Natural killer cell (primary cell): ENCODE measurements at regions not wholly inside any gene's neighbourhood (a gene's known extent, or its start where the extent isn't known, plus 50 kb on each side); places are given as distances from the start of the nearest gene placed in this dataset.

Source experiments
- ATAC-seq, 3 donors: fragments of 150-1000 bp in 2 of 3; fragments of 200-7000 bp in 1 of 3; cut with Tn5 transposase; 1 replicate in 1 of 3; 2 replicates in 2 of 3; pipeline ENCODE4 v1.10.0; 2021; ENCODE audit warnings: mild to moderate bottlenecking in 2 of 3, moderate library complexity in 2 of 3
- DNase-seq, 2 donors: peaks; one replicate each; pipeline versions ENCODE4 v3.0.0 to v3.0.0-alpha.2; 2013 to 2021; ENCODE audit warnings: mixed read lengths in 1 of 2
- H3K27ac ChIP-seq: one replicate; pipeline ENCODE4 v1.5.1; 2013; ENCODE audit warnings: mild to moderate bottlenecking, low read length
- H3K27me3 ChIP-seq: one replicate; pipeline ENCODE4 v1.6.1; 2013; ENCODE audit warnings: low read length; ENCODE audit not compliant: control insufficient read depth, insufficient read depth
- H3K36me3 ChIP-seq: one replicate; pipeline ENCODE4 v1.6.1; 2013; ENCODE audit warnings: low read length; ENCODE audit not compliant: control insufficient read depth, insufficient read depth
- H3K4me1 ChIP-seq: one replicate; pipeline ENCODE4 v1.6.1; 2013; ENCODE audit warnings: low read length; ENCODE audit not compliant: control insufficient read depth, insufficient read depth
- H3K4me3 ChIP-seq: one replicate; pipeline ENCODE4 v1.5.1; 2013; ENCODE audit warnings: low read length
- H3K9me3 ChIP-seq: one replicate; pipeline ENCODE4 v1.6.1; 2013; ENCODE audit warnings: low read length; ENCODE audit not compliant: control insufficient read depth, insufficient read depth
- H3K27ac Mint-ChIP-seq, 2 donors: one replicate each; pipeline ENCODE4 v1.8.0; 2022; ENCODE audit warnings: mild to moderate bottlenecking in 2 of 2, mixed read lengths in 2 of 2, moderate library complexity in 1 of 2
- H3K27me3 Mint-ChIP-seq, 2 donors: one replicate each; pipeline ENCODE4 v1.8.0; 2022; ENCODE audit warnings: low read depth in 2 of 2, mixed read lengths in 2 of 2
- H3K36me3 Mint-ChIP-seq: one replicate; pipeline ENCODE4 v1.8.0; 2022; ENCODE audit warnings: mixed read lengths
- H3K4me1 Mint-ChIP-seq, 2 donors: one replicate each; pipeline ENCODE4 v1.8.0; 2022; ENCODE audit warnings: mixed read lengths in 2 of 2
- H3K4me3 Mint-ChIP-seq: one replicate; pipeline ENCODE4 v1.8.0; 2022; ENCODE audit warnings: mild to moderate bottlenecking, moderate library complexity, mixed read lengths
- H3K9me3 Mint-ChIP-seq, 2 donors: one replicate each; pipeline ENCODE4 v1.8.0; 2022; ENCODE audit warnings: mixed read lengths in 2 of 2
- WGBS: methylation state at CpG from one replicate; pipeline ENCODE4 v1.1.7; 2013; ENCODE audit warnings: missing lambda C conversion rate; ENCODE audit not compliant: insufficient coverage; 5-methylcytosine and 5-hydroxymethylcytosine counted together
- intact Hi-C: fragments of 100-400 bp; cut with micrococcal nuclease; formaldehyde crosslinking; loops from one replicate; pipeline ENCODE4 v1.14.2; 2022
- TF ChIP-seq, protein P1 (sequence below): fragments of 200-600 bp; IDR thresholded peaks from one replicate; pipeline ENCODE4 v1.8.0; 2022; ENCODE audit warnings: antibody characterized with exemption

DNA sequence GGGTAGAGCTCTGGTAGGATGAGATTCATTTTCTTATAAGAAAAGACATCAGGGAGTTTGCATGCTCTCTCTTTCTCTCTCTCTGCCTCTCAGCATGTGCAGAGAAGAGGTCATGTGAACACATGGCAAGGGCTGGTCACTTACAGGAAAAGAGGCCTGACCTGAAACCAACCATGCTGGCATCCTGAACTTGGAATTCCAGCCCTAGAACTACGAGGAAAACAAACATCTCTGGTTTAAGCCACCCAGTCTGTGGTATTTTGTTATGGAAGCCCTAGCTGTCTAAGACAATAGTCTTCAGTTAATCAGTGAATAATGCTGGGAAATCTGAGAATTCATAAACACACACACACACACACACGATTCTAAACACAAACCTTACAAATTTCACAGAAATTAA, 1104.2 kb upstream of the LRRN3 start:
- H3K36me3 Mint-ChIP-seq: no peaks in the 10 kb centered on the region
- TF ChIP-seq, protein P1, sequence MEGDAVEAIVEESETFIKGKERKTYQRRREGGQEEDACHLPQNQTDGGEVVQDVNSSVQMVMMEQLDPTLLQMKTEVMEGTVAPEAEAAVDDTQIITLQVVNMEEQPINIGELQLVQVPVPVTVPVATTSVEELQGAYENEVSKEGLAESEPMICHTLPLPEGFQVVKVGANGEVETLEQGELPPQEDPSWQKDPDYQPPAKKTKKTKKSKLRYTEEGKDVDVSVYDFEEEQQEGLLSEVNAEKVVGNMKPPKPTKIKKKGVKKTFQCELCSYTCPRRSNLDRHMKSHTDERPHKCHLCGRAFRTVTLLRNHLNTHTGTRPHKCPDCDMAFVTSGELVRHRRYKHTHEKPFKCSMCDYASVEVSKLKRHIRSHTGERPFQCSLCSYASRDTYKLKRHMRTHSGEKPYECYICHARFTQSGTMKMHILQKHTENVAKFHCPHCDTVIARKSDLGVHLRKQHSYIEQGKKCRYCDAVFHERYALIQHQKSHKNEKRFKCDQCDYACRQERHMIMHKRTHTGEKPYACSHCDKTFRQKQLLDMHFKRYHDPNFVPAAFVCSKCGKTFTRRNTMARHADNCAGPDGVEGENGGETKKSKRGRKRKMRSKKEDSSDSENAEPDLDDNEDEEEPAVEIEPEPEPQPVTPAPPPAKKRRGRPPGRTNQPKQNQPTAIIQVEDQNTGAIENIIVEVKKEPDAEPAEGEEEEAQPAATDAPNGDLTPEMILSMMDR: no peak
- no peak overlapping the region for H3K4me3 Mint-ChIP-seq
- no peaks in the 10 kb centered on the region for H3K27me3 ChIP-seq
- ATAC-seq (no peak), DNase-seq (no peak)
- H3K27ac Mint-ChIP-seq: no peak overlapping the region
- no peaks in the 10 kb centered on the region for H3K36me3 ChIP-seq
- H3K4me3 ChIP-seq: no peak overlapping the region
- no peaks in the 10 kb centered on the region for H3K27me3 Mint-ChIP-seq
- peaks cover 20 to 24% of the 10 kb centered on the region in 2 donors for H3K9me3 Mint-ChIP-seq
- intact Hi-C loops: no loop called here
- H3K27ac ChIP-seq: no peak overlapping the region
- WGBS: 17% methylated on average over 1 of the region's 2 CpGs
- H3K4me1 ChIP-seq: no peaks in the 10 kb centered on the region
- no peaks in the 10 kb centered on the region for H3K9me3 ChIP-seq
- no peaks in the 10 kb centered on the region for H3K4me1 Mint-ChIP-seq

DNA sequence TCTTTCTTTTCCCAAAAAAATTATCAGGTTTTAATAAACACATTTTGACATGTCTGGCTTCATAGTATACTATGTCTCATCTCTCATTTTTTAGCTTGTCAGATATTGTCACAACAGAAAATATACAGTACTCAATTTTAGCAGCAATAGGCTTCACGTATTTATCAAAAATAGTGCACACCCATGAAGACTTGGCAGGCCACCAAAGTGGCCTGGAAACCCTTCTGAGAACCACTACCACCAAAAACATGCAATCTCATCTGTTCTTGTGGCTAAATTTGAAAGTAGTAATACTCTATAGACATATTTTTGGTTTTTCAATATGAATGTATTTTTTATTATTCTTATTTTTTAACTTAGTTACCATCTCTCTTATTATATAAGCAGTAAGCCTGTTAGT, 1094.5 kb upstream of the LRRN3 start:
- peaks cover 3% of the 10 kb centered on the region for H3K9me3 ChIP-seq
- Mint-ChIP-seq H3K4me1 (no peaks in the 10 kb centered on the region), H3K4me3 (no peak overlapping the region), H3K27me3 (no peaks in the 10 kb centered on the region), H3K9me3 (peaks cover 5 to 10% of the 10 kb centered on the region in 2 donors), H3K36me3 (peaks cover 13% of the 10 kb centered on the region), H3K27ac (no peak overlapping the region)
- H3K36me3 ChIP-seq: no peaks in the 10 kb centered on the region
- no peak overlapping the region for H3K4me3 ChIP-seq
- DNase-seq (no peak), ATAC-seq (no peak)
- no peaks in the 10 kb centered on the region for H3K4me1 ChIP-seq
- intact Hi-C loops: no loop called here
- TF ChIP-seq, protein P1: no peak
- WGBS: 75% methylated on average over 1 of the region's 1 CpG
- H3K27me3 ChIP-seq: no peaks in the 10 kb centered on the region
- no peak overlapping the region for H3K27ac ChIP-seq

DNA sequence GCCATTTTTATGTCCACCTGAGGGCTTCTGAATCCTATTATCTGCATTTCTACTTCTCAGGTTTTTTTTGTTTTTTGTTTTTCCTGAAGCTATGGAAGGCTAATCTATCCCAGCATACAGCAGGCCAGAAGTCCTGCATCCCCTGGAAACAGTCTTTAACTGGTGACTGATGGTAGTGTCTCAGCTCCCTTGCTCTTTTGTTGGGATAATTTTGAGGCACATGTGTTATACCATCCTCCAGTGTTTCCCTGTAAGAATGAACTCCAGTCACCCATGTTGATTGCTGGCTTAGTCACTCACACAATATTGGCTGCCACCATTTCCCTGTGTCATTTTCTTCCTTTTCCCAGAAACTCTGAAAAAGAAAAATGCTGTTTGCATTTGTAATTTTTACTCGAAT, 1094.0 kb upstream of the LRRN3 start:
- Mint-ChIP-seq H3K4me1 (no peaks in the 10 kb centered on the region), H3K27ac (no peak overlapping the region), H3K9me3 (peaks cover 5 to 11% of the 10 kb centered on the region in 2 donors), H3K36me3 (peaks cover 13% of the 10 kb centered on the region), H3K27me3 (no peaks in the 10 kb centered on the region), H3K4me3 (no peak overlapping the region)
- H3K9me3 ChIP-seq: peaks cover 3% of the 10 kb centered on the region
- no peaks in the 10 kb centered on the region for H3K27me3 ChIP-seq
- H3K36me3 ChIP-seq: no peaks in the 10 kb centered on the region
- H3K27ac ChIP-seq: no peak overlapping the region
- intact Hi-C loops: no loop called here
- TF ChIP-seq, protein P1: no peak
- H3K4me1 ChIP-seq: no peaks in the 10 kb centered on the region
- DNase-seq (no peak), ATAC-seq (no peak)
- no peak overlapping the region for H3K4me3 ChIP-seq
- 63% methylated on average over 1 of the region's 1 CpG for WGBS

DNA sequence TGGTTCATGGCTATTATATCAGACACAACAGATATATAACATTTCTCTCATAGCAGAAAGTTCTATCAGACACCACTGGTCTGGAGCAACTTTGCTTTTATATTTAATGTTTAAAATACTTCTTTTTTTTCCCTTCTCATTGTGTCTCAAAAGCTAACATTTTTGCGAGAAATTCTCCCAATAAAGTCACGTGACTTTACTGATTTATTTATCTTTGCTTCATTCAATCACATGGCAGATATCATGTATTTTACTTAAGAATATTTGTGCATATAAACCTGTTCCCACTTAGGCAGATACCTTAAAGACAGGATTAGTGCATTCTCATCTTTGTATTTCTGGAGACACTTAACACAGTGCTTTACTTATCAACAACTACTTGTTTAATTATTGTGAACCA, 1093.1 kb upstream of the LRRN3 start:
- no peak overlapping the region for H3K27ac Mint-ChIP-seq
- Histone ChIP-seq H3K27me3 (no peaks in the 10 kb centered on the region), H3K4me3 (no peak overlapping the region), H3K4me1 (no peaks in the 10 kb centered on the region), H3K27ac (no peak overlapping the region), H3K36me3 (no peaks in the 10 kb centered on the region), H3K9me3 (peaks cover 3% of the 10 kb centered on the region)
- H3K9me3 Mint-ChIP-seq: peaks cover 5 to 16% of the 10 kb centered on the region in 2 donors
- no peak overlapping the region for H3K4me3 Mint-ChIP-seq
- H3K27me3 Mint-ChIP-seq: no peaks in the 10 kb centered on the region
- TF ChIP-seq, protein P1: no peak
- H3K4me1 Mint-ChIP-seq: no peaks in the 10 kb centered on the region
- WGBS: 90% methylated on average over 2 of the region's 2 CpGs
- DNase-seq: no peak
- peaks cover 13% of the 10 kb centered on the region for H3K36me3 Mint-ChIP-seq
- no peak for ATAC-seq
- intact Hi-C loops: no loop called here
